Left lung (tissue), 4 donors: ENCODE measurements at regions not wholly inside any gene's neighbourhood (a gene's known extent, or its start where the extent isn't known, plus 50 kb on each side); places are given as distances from the start of the nearest gene placed in this dataset.
"Not testable (repeated sequence)": the region's sequence is repeated elsewhere in the genome, so short reads cannot be mapped to it uniquely, and the experiment has no call there.

Experiments
- ATAC-seq: fragments of 200-7000 bp; cut with Tn5 transposase; one replicate; pipeline ENCODE4 v1.9.1; 2020; ENCODE audit warnings: moderate library complexity
- DNase-seq, 4 donors: peaks; one replicate each; pipeline ENCODE4 v3.0.0-alpha.2; 2013 to 2020
- H3K27ac ChIP-seq, 2 donors: fragments of 200-600 bp; sonication (generic) in 1 of 2; one replicate each; pipeline versions ENCODE4 v1.5.0 to v1.8.0; 2020 to 2021
- H3K27me3 ChIP-seq, 2 donors: fragments of 200-600 bp; sonication (generic) in 1 of 2; one replicate each; pipeline versions ENCODE4 v1.5.0 to v1.8.0; 2020 to 2021
- H3K36me3 ChIP-seq, 2 donors: fragments of 200-600 bp; sonication (generic) in 1 of 2; one replicate each; pipeline versions ENCODE4 v1.5.0 to v1.8.0; 2020 to 2021
- H3K4me1 ChIP-seq, 2 donors: fragments of 200-600 bp; one replicate each; pipeline ENCODE4 v1.8.0; 2021
- H3K4me3 ChIP-seq, 2 donors: fragments of 200-600 bp; sonication (generic) in 1 of 2; one replicate each; pipeline versions ENCODE4 v1.5.0 to v1.8.0; 2020 to 2021; ENCODE audit warnings: mild to moderate bottlenecking in 1 of 2
- H3K9me3 ChIP-seq, 2 donors: fragments of 200-600 bp; sonication (generic) in 1 of 2; one replicate each; pipeline versions ENCODE4 v1.5.0 to v1.8.0; 2020 to 2021
- CTCF ChIP-seq, 2 donors: fragments of 200-600 bp; sonication (generic) in 1 of 2; IDR thresholded peaks; one replicate each; pipeline versions ENCODE4 v1.5.0 to v1.8.0; 2021; ENCODE audit warnings: antibody characterized with exemption in 2 of 2
- intact Hi-C, 2 donors: fragments of 100-400 bp; cut with DNase I; formaldehyde crosslinking; loops; one replicate each; pipeline versions ENCODE4 v1.11.2 to v1.14.2; 2022
- donor health status: DM: no; HTN: yes; CAD: no.
- donor health status: DM: no; HTN: no; CAD: no.

GRCh38 chr9:106177216-106177615 lies 482.9 kb downstream of the TMEM38B start:
- ATAC-seq (no peak), DNase-seq (no peak)
- Histone ChIP-seq H3K4me1 (no peaks in the 10 kb centered on the region), H3K27me3 (no peaks in the 10 kb centered on the region), H3K4me3 (no peak overlapping the region), H3K36me3 (no peaks in the 10 kb centered on the region), H3K27ac (no peak overlapping the region), H3K9me3 (peaks cover 0 to 2% of the 10 kb centered on the region in 2 donors)
- TF ChIP-seq CTCF (IDR thresholded peaks at IDR 0.05): no peak
- intact Hi-C loops: no loop called here

GRCh38 chr9:106179191-106179590 lies 484.9 kb downstream of the TMEM38B start:
- DNase-seq: no peak
- TF ChIP-seq CTCF (IDR thresholded peaks at IDR 0.05): no peak
- intact Hi-C loops: no loop called here
- Histone ChIP-seq H3K4me1 (no peaks in the 10 kb centered on the region), H3K4me3 (no peak overlapping the region), H3K27me3 (no peaks in the 10 kb centered on the region), H3K27ac (no peak overlapping the region), H3K36me3 (no peaks in the 10 kb centered on the region), H3K9me3 (peaks cover 0 to 2% of the 10 kb centered on the region in 2 donors)
- ATAC-seq: no peak

GRCh38 chr9:106203815-106204516 lies 509.6 kb downstream of the TMEM38B start:
- intact Hi-C loops, H3K4me3 ChIP-seq, H3K36me3 ChIP-seq, ATAC-seq, H3K4me1 ChIP-seq, H3K27me3 ChIP-seq, H3K27ac ChIP-seq, DNase-seq: not testable (repeated sequence)
- H3K9me3 ChIP-seq: peaks cover 0 to 18% of the 10 kb centered on the region in 2 donors

- ATAC-seq (no peak), DNase-seq (no peak)
- intact Hi-C loops: no loop called here
- Histone ChIP-seq H3K27ac (no peak overlapping the region), H3K27me3 (no peaks in the 10 kb centered on the region), H3K4me1 (no peaks in the 10 kb centered on the region), H3K36me3 (no peaks in the 10 kb centered on the region), H3K4me3 (no peak overlapping the region), H3K9me3 (peaks cover 0 to 13% of the 10 kb centered on the region in 2 donors)
- TF ChIP-seq CTCF (IDR thresholded peaks at IDR 0.05): no peak
Observed at GRCh38 chr9:106207298-106207697, 513.0 kb downstream of the TMEM38B start.

GRCh38 chr9:106218427-106218826 lies 524.1 kb downstream of the TMEM38B start:
- intact Hi-C loops: no loop called here
- no peak for ATAC-seq
- TF ChIP-seq CTCF (IDR thresholded peaks at IDR 0.05): no peak
- Histone ChIP-seq H3K4me3 (no peak overlapping the region), H3K9me3 (no peaks in the 10 kb centered on the region), H3K27ac (no peak overlapping the region), H3K36me3 (no peaks in the 10 kb centered on the region), H3K27me3 (no peaks in the 10 kb centered on the region), H3K4me1 (no peaks in the 10 kb centered on the region)
- DNase-seq: peak in 1 of 4 donors; percentile 19

GRCh38 chr9:106218854-106219253 lies 524.5 kb downstream of the TMEM38B start:
- Histone ChIP-seq H3K4me3 (no peak overlapping the region), H3K4me1 (no peaks in the 10 kb centered on the region), H3K27ac (no peak overlapping the region), H3K36me3 (no peaks in the 10 kb centered on the region), H3K27me3 (no peaks in the 10 kb centered on the region), H3K9me3 (no peaks in the 10 kb centered on the region)
- DNase-seq (no peak), ATAC-seq (no peak)
- intact Hi-C loops: no loop called here
- TF ChIP-seq CTCF (IDR thresholded peaks at IDR 0.05): no peak
